ENCODE measurements at regions not wholly inside any gene's neighbourhood (a gene's known extent, or its start where the extent isn't known, plus 50 kb on each side); places are given as distances from the start of the nearest gene placed in this dataset.

GRCh38 chr9:7342229-7342628, 457.3 kb downstream of the DMAC1 start (continued):
- TF ChIP-seq MTA1 (CRISPR knock-in tag; IDR thresholded peaks at IDR 0.05; ENCODE audit: borderline replicate concordance): no peak

GRCh38 chr9:7341571-7341970, 458.0 kb downstream of the DMAC1 start:
- no peaks in the 10 kb centered on the region for H3K79me2 ChIP-seq (ENCODE audit: insufficient read depth, low read length)
- H3K27me3 ChIP-seq (ENCODE audit: control insufficient read depth in 1 of 2, insufficient read depth in 2 of 2, low read length in 2 of 2): no peaks in the 10 kb centered on the region
- ChIA-PET CTCF (ENCODE audit: low intra/inter-chr PET ratio, low total read pairs) (no interaction called here), POLR2A (no interaction called here)
- FAIRE-seq (no peak), DNase-seq (ENCODE audit: low spot score) (no peak), ATAC-seq (no peak)
- TF ChIP-seq SP1 (IDR thresholded peaks at IDR 0.05) (no peak), SP1 (CRISPR knock-in tag; IDR thresholded peaks at IDR 0.05) (no peak), SMAD3 (CRISPR knock-in tag; IDR thresholded peaks at IDR 0.05) (no peak), SAFB2 (CRISPR knock-in tag; IDR thresholded peaks at IDR 0.05; ENCODE audit: borderline replicate concordance, low read depth) (no peak), KLF13 (CRISPR knock-in tag; IDR thresholded peaks at IDR 0.05) (no peak)
- H2AFZ ChIP-seq (ENCODE audit: low read length): no peak overlapping the region
- WGBS (ENCODE audit: low lambda C conversion rate): 3% methylated on average over 1 of the region's 1 CpG
- no peaks in the 10 kb centered on the region for H3K4me1 ChIP-seq (ENCODE audit: insufficient read depth, low read length)
- H3K27ac ChIP-seq (ENCODE audit: extremely low read length, insufficient read depth, low read length): no peak overlapping the region
- H3K4me3 ChIP-seq (replicated peaks in 1 of 3; ENCODE audit: insufficient read depth in 1 of 3, low read depth in 2 of 3, low read length in 3 of 3): no peak overlapping the region
- no peaks in the 10 kb centered on the region for H3K9me3 ChIP-seq (ENCODE audit: low read length)
- H3K4me2 ChIP-seq (ENCODE audit: low read depth, low read length): no peak overlapping the region
- no peaks in the 10 kb centered on the region for H4K20me1 ChIP-seq (ENCODE audit: insufficient read depth, low read length)
- intact Hi-C loops (cut with micrococcal nuclease; ENCODE audit: unreplicated experiment): no loop called here
- H3K9ac ChIP-seq (ENCODE audit: insufficient read depth, low read depth, low read length): no peak overlapping the region
- no peaks in the 10 kb centered on the region for H3K36me3 ChIP-seq (replicated peaks in 1 of 2; ENCODE audit: control insufficient read depth in 1 of 2, insufficient read depth in 2 of 2, low read length in 2 of 2)
- in situ Hi-C loops (cut with HindIII; ENCODE audit: extremely low pct_ligation_motif_present, low pct_unique_long_range_greater_than_20kb): no loop called here
- BruUV-seq (replicated peaks): no TSS peak

DNA sequence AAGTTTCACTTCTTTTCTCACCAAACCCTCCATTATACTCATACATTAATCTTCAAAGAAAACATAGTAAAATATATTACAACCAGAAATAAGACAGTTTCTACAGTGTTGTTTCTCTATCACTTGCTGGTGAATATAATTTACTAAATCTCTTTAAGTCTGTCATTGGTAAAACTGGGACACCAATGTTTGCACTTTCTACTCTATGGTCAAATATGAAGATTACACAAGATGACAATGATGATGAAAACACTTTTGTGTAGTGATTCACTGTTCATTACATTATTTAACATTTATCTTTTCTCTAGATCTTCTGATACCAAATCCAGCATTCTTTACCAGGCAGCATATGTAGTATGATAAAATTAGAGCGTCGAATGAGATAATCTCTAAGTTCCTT, 459.1 kb downstream of the DMAC1 start:
- WGBS (ENCODE audit: low lambda C conversion rate): 32% methylated on average over 2 of the region's 2 CpGs
- DNase-seq (ENCODE audit: low spot score) (no peak), FAIRE-seq (no peak), ATAC-seq (no peak)
- H3K27ac ChIP-seq (ENCODE audit: extremely low read length, insufficient read depth, low read length): no peak overlapping the region
- no peak overlapping the region for H3K9ac ChIP-seq (ENCODE audit: insufficient read depth, low read depth, low read length)
- CTCF ChIA-PET (ENCODE audit: low intra/inter-chr PET ratio, low total read pairs): no interaction called here
- H4K20me1 ChIP-seq (ENCODE audit: insufficient read depth, low read length): no peaks in the 10 kb centered on the region
- H3K27me3 ChIP-seq (ENCODE audit: control insufficient read depth in 1 of 2, insufficient read depth in 2 of 2, low read length in 2 of 2): no peaks in the 10 kb centered on the region
- H2AFZ ChIP-seq (ENCODE audit: low read length): no peak overlapping the region
- no TSS peak for BruUV-seq (replicated peaks)
- intact Hi-C loops (cut with micrococcal nuclease; ENCODE audit: unreplicated experiment): no loop called here
- H3K4me2 ChIP-seq (ENCODE audit: low read depth, low read length): no peak overlapping the region
- no peaks in the 10 kb centered on the region for H3K4me1 ChIP-seq (ENCODE audit: insufficient read depth, low read length)
- in situ Hi-C loops (cut with HindIII; ENCODE audit: extremely low pct_ligation_motif_present, low pct_unique_long_range_greater_than_20kb): no loop called here
- POLR2A ChIA-PET: no interaction called here
- no peak overlapping the region for H3K4me3 ChIP-seq (replicated peaks in 1 of 3; ENCODE audit: insufficient read depth in 1 of 3, low read depth in 2 of 3, low read length in 3 of 3)
- H3K36me3 ChIP-seq (replicated peaks in 1 of 2; ENCODE audit: control insufficient read depth in 1 of 2, insufficient read depth in 2 of 2, low read length in 2 of 2): no peaks in the 10 kb centered on the region
- H3K79me2 ChIP-seq (ENCODE audit: insufficient read depth, low read length): no peaks in the 10 kb centered on the region
- H3K9me3 ChIP-seq (ENCODE audit: low read length): no peaks in the 10 kb centered on the region
- TF ChIP-seq ZNF337 (CRISPR knock-in tag; IDR thresholded peaks at IDR 0.05; ENCODE audit: borderline replicate concordance, low read depth): no peak
- TF ChIP-seq TEAD3 (CRISPR knock-in tag; optimal IDR thresholded peaks at IDR 0.05; ENCODE audit: borderline replicate concordance): no peak
- no peak for TF ChIP-seq NCOA1 (CRISPR knock-in tag; IDR thresholded peaks at IDR 0.05)
- no peak for TF ChIP-seq ZNF614 (CRISPR knock-in tag; IDR thresholded peaks at IDR 0.05; ENCODE audit: borderline replicate concordance)
- no peak for TF ChIP-seq SKIL (CRISPR knock-in tag; IDR thresholded peaks at IDR 0.05; ENCODE audit: borderline replicate concordance)
- TF ChIP-seq ZNF143 (CRISPR knock-in tag; IDR thresholded peaks at IDR 0.05): no peak
- no peak for TF ChIP-seq MTERF4 (CRISPR knock-in tag; IDR thresholded peaks at IDR 0.05)
- TF ChIP-seq, protein P1, sequence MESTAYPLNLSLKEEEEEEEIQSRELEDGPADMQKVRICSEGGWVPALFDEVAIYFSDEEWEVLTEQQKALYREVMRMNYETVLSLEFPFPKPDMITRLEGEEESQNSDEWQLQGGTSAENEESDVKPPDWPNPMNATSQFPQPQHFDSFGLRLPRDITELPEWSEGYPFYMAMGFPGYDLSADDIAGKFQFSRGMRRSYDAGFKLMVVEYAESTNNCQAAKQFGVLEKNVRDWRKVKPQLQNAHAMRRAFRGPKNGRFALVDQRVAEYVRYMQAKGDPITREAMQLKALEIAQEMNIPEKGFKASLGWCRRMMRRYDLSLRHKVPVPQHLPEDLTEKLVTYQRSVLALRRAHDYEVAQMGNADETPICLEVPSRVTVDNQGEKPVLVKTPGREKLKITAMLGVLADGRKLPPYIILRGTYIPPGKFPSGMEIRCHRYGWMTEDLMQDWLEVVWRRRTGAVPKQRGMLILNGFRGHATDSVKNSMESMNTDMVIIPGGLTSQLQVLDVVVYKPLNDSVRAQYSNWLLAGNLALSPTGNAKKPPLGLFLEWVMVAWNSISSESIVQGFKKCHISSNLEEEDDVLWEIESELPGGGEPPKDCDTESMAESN (CRISPR knock-in tag; conservative IDR thresholded peaks at IDR 0.05): no peak
- no peak for TF ChIP-seq HNF4A (CRISPR knock-in tag; IDR thresholded peaks at IDR 0.05)

Measured in HepG2 (cell line).